ENCODE measurements at regions not wholly inside any gene's neighbourhood (a gene's known extent, or its start where the extent isn't known, plus 50 kb on each side); places are given as distances from the start of the nearest gene placed in this dataset.

DNA sequence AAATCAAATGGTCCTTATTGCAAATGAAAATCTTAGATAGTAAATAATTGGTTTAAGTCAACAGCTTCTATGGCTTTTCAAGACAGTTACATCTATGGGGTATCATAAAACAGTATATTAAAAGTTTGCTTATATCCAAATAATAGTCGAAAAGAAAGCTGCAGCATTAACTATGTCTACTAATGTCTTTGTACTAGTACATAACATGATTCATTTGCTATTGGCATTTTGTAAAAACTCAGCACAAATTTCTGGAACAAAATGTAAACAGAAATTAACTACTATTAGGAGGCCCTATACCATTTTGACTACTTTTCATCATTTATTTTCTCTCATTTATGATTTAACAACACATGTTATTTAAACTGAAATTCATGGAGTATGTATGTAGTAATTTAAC lies 1435.2 kb upstream of the PRR20A start:
- H3K9ac ChIP-seq (ENCODE audit: low read depth in 1 of 2, low read length in 2 of 2) = no peak overlapping the region
- H3K4me1 ChIP-seq (ENCODE audit: control insufficient read depth in 2 of 2, insufficient read depth in 2 of 2, low read length in 2 of 2) = no peaks in the 10 kb centered on the region
- no peaks in the 10 kb centered on the region for H3K27me3 ChIP-seq (ENCODE audit: control insufficient read depth in 2 of 2, insufficient read depth in 2 of 2, low read length in 2 of 2)
- no peaks in the 10 kb centered on the region for H3K9me3 ChIP-seq (ENCODE audit: control insufficient read depth in 2 of 2, low read length in 2 of 2)
- H3K36me3 ChIP-seq (ENCODE audit: control insufficient read depth in 2 of 2, insufficient read depth in 2 of 2, low read length in 2 of 2) = no peaks in the 10 kb centered on the region
- H3K4me3 ChIP-seq (ENCODE audit: low read length in 2 of 2) = no peak overlapping the region
- H3K27ac ChIP-seq (ENCODE audit: low read depth in 2 of 2, low read length in 2 of 2) = no peak overlapping the region

DNA sequence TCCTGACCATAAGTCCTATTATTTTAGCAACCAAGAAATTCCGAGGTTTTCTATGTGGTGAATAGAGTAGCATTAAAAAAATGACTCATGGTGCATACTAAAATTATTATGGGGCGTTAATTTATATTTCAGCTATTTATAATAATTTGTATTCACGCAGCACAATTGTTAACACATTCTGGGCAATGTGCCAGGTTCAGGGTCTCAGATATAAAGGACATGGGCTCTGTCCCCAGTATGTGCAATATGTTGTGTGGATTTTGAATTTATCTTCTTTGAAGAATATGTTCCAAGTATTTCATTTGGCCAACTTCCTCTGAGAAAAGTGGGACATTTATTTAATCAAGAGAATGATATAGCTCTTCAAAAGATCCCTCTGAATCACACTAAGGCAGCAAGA lies 1434.7 kb upstream of the PRR20A start:
- Histone ChIP-seq H3K4me1 (ENCODE audit: control insufficient read depth in 2 of 2, insufficient read depth in 2 of 2, low read length in 2 of 2) (no peaks in the 10 kb centered on the region), H3K9me3 (ENCODE audit: control insufficient read depth in 2 of 2, low read length in 2 of 2) (no peaks in the 10 kb centered on the region), H3K27me3 (ENCODE audit: control insufficient read depth in 2 of 2, insufficient read depth in 2 of 2, low read length in 2 of 2) (no peaks in the 10 kb centered on the region), H3K4me3 (ENCODE audit: low read length in 2 of 2) (no peak overlapping the region), H3K36me3 (ENCODE audit: control insufficient read depth in 2 of 2, insufficient read depth in 2 of 2, low read length in 2 of 2) (no peaks in the 10 kb centered on the region), H3K9ac (ENCODE audit: low read depth in 1 of 2, low read length in 2 of 2) (no peak overlapping the region), H3K27ac (ENCODE audit: low read depth in 2 of 2, low read length in 2 of 2) (no peak overlapping the region)

- Histone ChIP-seq H3K4me1 (ENCODE audit: control insufficient read depth in 2 of 2, insufficient read depth in 2 of 2, low read length in 2 of 2) (no peaks in the 10 kb centered on the region), H3K4me3 (ENCODE audit: low read length in 2 of 2) (no peak overlapping the region), H3K27me3 (ENCODE audit: control insufficient read depth in 2 of 2, insufficient read depth in 2 of 2, low read length in 2 of 2) (no peaks in the 10 kb centered on the region), H3K9ac (ENCODE audit: low read depth in 1 of 2, low read length in 2 of 2) (no peak overlapping the region), H3K36me3 (ENCODE audit: control insufficient read depth in 2 of 2, insufficient read depth in 2 of 2, low read length in 2 of 2) (no peaks in the 10 kb centered on the region), H3K27ac (ENCODE audit: low read depth in 2 of 2, low read length in 2 of 2) (no peak overlapping the region), H3K9me3 (ENCODE audit: control insufficient read depth in 2 of 2, low read length in 2 of 2) (no peaks in the 10 kb centered on the region)
Measured at GRCh38 chr13:55714120-55714519, 1426.6 kb upstream of the PRR20A start.

DNA sequence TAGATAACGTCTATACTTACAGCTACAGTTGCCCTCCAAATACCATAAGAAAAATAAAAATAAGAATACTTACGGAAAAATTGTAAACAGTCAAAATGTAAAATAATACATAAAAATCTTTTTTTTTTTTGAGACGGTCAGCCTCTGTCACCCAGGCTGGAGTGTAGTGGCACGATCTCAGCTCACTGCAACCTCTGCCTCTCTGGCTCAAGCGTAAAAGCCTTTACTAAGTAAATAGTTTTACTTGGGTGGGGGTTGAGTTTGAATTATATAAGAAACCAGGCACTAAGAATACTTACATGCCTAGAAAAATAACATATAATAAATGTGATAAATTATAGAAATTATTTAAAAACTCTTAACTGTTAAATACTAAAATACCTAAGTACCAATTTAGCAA lies 1413.0 kb upstream of the PRR20A start:
- H3K27me3 ChIP-seq (ENCODE audit: control insufficient read depth in 2 of 2, insufficient read depth in 2 of 2, low read length in 2 of 2) = no peaks in the 10 kb centered on the region
- H3K4me3 ChIP-seq (ENCODE audit: low read length in 2 of 2) = no peak overlapping the region
- no peak overlapping the region for H3K9ac ChIP-seq (ENCODE audit: low read depth in 1 of 2, low read length in 2 of 2)
- no peaks in the 10 kb centered on the region for H3K36me3 ChIP-seq (ENCODE audit: control insufficient read depth in 2 of 2, insufficient read depth in 2 of 2, low read length in 2 of 2)
- H3K9me3 ChIP-seq (ENCODE audit: control insufficient read depth in 2 of 2, low read length in 2 of 2) = no peaks in the 10 kb centered on the region
- no peaks in the 10 kb centered on the region for H3K4me1 ChIP-seq (ENCODE audit: control insufficient read depth in 2 of 2, insufficient read depth in 2 of 2, low read length in 2 of 2)
- H3K27ac ChIP-seq (ENCODE audit: low read depth in 2 of 2, low read length in 2 of 2) = no peak overlapping the region

DNA sequence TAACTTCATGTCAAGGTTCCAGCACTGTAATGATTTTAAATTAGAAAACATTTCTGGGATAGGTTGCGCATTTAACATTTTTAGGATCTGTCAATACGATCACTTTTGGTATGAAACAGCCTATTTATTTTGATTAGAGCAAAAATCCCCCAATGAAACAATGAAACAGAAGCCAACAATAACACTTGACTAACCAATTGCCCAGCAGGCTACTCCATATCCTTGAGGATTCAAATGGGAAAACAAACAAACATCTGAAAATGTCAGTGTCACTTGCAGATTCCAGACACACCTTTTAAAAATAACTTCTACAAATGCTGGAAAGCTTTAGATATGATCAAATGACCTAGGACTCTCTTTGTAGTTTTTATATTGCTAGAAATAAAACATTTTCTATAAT lies 1412.5 kb upstream of the PRR20A start:
- Histone ChIP-seq H3K27ac (ENCODE audit: low read depth in 2 of 2, low read length in 2 of 2) (no peak overlapping the region), H3K9ac (ENCODE audit: low read depth in 1 of 2, low read length in 2 of 2) (no peak overlapping the region), H3K4me3 (ENCODE audit: low read length in 2 of 2) (no peak overlapping the region)

DNA sequence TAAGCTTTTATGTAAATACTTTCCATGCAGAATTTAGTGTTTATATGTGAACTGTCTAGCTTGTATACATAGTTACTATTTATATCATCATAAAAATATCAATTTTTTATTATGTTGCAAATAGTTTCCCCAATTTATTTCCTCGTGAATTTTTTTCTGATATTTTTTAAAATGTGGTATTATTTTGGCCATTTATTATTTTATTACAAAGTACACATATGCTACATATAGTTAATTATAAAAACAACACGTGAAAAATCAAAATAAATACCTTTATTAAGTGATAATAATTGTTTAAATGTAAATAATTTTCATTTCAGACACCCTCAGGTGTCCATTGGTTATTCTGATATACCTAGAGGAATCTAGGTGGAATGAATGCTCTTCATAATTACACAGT lies 1394.9 kb upstream of the PRR20A start:
- no peak overlapping the region for H3K4me3 ChIP-seq (ENCODE audit: low read length in 2 of 2)
- peaks cover 0 to 4% of the 10 kb centered on the region in 2 donors for H3K9me3 ChIP-seq (ENCODE audit: control insufficient read depth in 2 of 2, low read length in 2 of 2)
- H3K36me3 ChIP-seq (ENCODE audit: control insufficient read depth in 2 of 2, insufficient read depth in 2 of 2, low read length in 2 of 2) = no peaks in the 10 kb centered on the region
- no peak overlapping the region for H3K9ac ChIP-seq (ENCODE audit: low read depth in 1 of 2, low read length in 2 of 2)
- no peaks in the 10 kb centered on the region for H3K27me3 ChIP-seq (ENCODE audit: control insufficient read depth in 2 of 2, insufficient read depth in 2 of 2, low read length in 2 of 2)
- no peak overlapping the region for H3K27ac ChIP-seq (ENCODE audit: low read depth in 2 of 2, low read length in 2 of 2)
- no peaks in the 10 kb centered on the region for H3K4me1 ChIP-seq (ENCODE audit: control insufficient read depth in 2 of 2, insufficient read depth in 2 of 2, low read length in 2 of 2)

More for the DNA sequence above, 1412.5 kb upstream of the PRR20A start:
- Histone ChIP-seq H3K36me3 (ENCODE audit: control insufficient read depth in 2 of 2, insufficient read depth in 2 of 2, low read length in 2 of 2) (no peaks in the 10 kb centered on the region), H3K9me3 (ENCODE audit: control insufficient read depth in 2 of 2, low read length in 2 of 2) (no peaks in the 10 kb centered on the region), H3K27me3 (ENCODE audit: control insufficient read depth in 2 of 2, insufficient read depth in 2 of 2, low read length in 2 of 2) (no peaks in the 10 kb centered on the region), H3K4me1 (ENCODE audit: control insufficient read depth in 2 of 2, insufficient read depth in 2 of 2, low read length in 2 of 2) (no peaks in the 10 kb centered on the region)

DNA sequence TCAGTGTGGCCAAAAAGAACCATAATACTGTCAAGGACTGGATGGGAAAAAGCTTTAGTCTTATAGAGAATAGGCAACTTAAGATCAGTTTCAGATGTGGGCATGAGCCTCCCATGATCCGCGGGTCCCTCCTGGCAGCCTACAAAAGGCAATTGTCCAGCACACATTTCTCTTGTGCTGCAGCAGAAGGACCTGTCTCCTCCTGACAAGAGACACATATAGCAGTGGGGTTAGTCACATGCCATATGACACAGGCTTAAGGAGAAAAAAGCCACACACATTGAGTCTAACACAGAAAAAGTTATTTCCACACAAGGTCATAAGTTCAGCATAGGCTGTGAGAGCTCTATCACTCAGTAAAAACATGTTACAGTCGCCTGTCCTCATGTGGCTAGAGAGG lies 1378.7 kb upstream of the PRR20A start:
- Histone ChIP-seq H3K9ac (ENCODE audit: low read depth in 1 of 2, low read length in 2 of 2) (no peak overlapping the region), H3K9me3 (ENCODE audit: control insufficient read depth in 2 of 2, low read length in 2 of 2) (peaks cover 0 to 3% of the 10 kb centered on the region in 2 donors)

GRCh38 chr13:55777612-55778011 lies 1363.1 kb upstream of the PRR20A start:
- H3K36me3 ChIP-seq (ENCODE audit: control insufficient read depth in 2 of 2, insufficient read depth in 2 of 2, low read length in 2 of 2) = no peaks in the 10 kb centered on the region
- H3K9me3 ChIP-seq (ENCODE audit: control insufficient read depth in 2 of 2, low read length in 2 of 2) = no peaks in the 10 kb centered on the region
- H3K27me3 ChIP-seq (ENCODE audit: control insufficient read depth in 2 of 2, insufficient read depth in 2 of 2, low read length in 2 of 2) = no peaks in the 10 kb centered on the region
- H3K27ac ChIP-seq (ENCODE audit: low read depth in 2 of 2, low read length in 2 of 2) = no peak overlapping the region
- no peak overlapping the region for H3K9ac ChIP-seq (ENCODE audit: low read depth in 1 of 2, low read length in 2 of 2)
- H3K4me3 ChIP-seq (ENCODE audit: low read length in 2 of 2) = no peak overlapping the region
- no peaks in the 10 kb centered on the region for H3K4me1 ChIP-seq (ENCODE audit: control insufficient read depth in 2 of 2, insufficient read depth in 2 of 2, low read length in 2 of 2)

More for the DNA sequence above, 1378.7 kb upstream of the PRR20A start:
- Histone ChIP-seq H3K36me3 (ENCODE audit: control insufficient read depth in 2 of 2, insufficient read depth in 2 of 2, low read length in 2 of 2) (no peaks in the 10 kb centered on the region), H3K4me3 (ENCODE audit: low read length in 2 of 2) (no peak overlapping the region), H3K4me1 (ENCODE audit: control insufficient read depth in 2 of 2, insufficient read depth in 2 of 2, low read length in 2 of 2) (no peaks in the 10 kb centered on the region), H3K27me3 (ENCODE audit: control insufficient read depth in 2 of 2, insufficient read depth in 2 of 2, low read length in 2 of 2) (no peaks in the 10 kb centered on the region), H3K27ac (ENCODE audit: low read depth in 2 of 2, low read length in 2 of 2) (no peak overlapping the region)

DNA sequence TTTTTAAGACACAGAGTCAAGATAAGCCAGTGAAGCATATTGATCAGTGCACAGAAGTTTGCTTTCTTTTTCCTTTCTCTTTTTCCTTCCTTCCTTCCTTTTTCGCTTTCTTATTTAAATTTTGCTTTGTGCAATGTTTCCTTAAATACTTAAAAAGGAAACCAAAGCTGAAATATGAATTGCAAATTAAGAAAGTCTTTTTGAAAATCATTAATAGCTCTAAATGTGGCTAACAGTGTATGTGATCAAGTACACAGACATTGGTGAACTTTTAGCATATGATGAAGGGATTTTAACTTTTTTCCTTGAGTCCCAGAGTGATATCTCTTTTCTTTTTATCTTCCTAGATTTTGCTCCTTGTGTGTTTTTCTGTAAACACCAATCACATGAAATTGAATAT lies 1356.9 kb upstream of the PRR20A start:
- Histone ChIP-seq H3K36me3 (ENCODE audit: control insufficient read depth in 2 of 2, insufficient read depth in 2 of 2, low read length in 2 of 2) (no peaks in the 10 kb centered on the region), H3K9ac (ENCODE audit: low read depth in 1 of 2, low read length in 2 of 2) (no peak overlapping the region), H3K9me3 (ENCODE audit: control insufficient read depth in 2 of 2, low read length in 2 of 2) (peaks cover 0 to 4% of the 10 kb centered on the region in 2 donors), H3K4me3 (ENCODE audit: low read length in 2 of 2) (no peak overlapping the region), H3K27ac (ENCODE audit: low read depth in 2 of 2, low read length in 2 of 2) (no peak overlapping the region), H3K4me1 (ENCODE audit: control insufficient read depth in 2 of 2, insufficient read depth in 2 of 2, low read length in 2 of 2) (no peaks in the 10 kb centered on the region), H3K27me3 (ENCODE audit: control insufficient read depth in 2 of 2, insufficient read depth in 2 of 2, low read length in 2 of 2) (no peaks in the 10 kb centered on the region)

GRCh38 chr13:55788548-55788947 lies 1352.2 kb upstream of the PRR20A start:
- H3K27ac ChIP-seq (ENCODE audit: low read depth in 2 of 2, low read length in 2 of 2) = no peak overlapping the region
- no peaks in the 10 kb centered on the region for H3K27me3 ChIP-seq (ENCODE audit: control insufficient read depth in 2 of 2, insufficient read depth in 2 of 2, low read length in 2 of 2)
- H3K9me3 ChIP-seq (ENCODE audit: control insufficient read depth in 2 of 2, low read length in 2 of 2) = peaks cover 0 to 4% of the 10 kb centered on the region in 2 donors
- no peaks in the 10 kb centered on the region for H3K4me1 ChIP-seq (ENCODE audit: control insufficient read depth in 2 of 2, insufficient read depth in 2 of 2, low read length in 2 of 2)
- H3K36me3 ChIP-seq (ENCODE audit: control insufficient read depth in 2 of 2, insufficient read depth in 2 of 2, low read length in 2 of 2) = no peaks in the 10 kb centered on the region
- H3K9ac ChIP-seq (ENCODE audit: low read depth in 1 of 2, low read length in 2 of 2) = no peak overlapping the region
- no peak overlapping the region for H3K4me3 ChIP-seq (ENCODE audit: low read length in 2 of 2)

GRCh38 chr13:55792544-55793193 lies 1348.0 kb upstream of the PRR20A start:
- no peak overlapping the region for H3K9ac ChIP-seq (ENCODE audit: low read depth in 1 of 2, low read length in 2 of 2)
- H3K27ac ChIP-seq (ENCODE audit: low read depth in 2 of 2, low read length in 2 of 2) = no peak overlapping the region
- H3K4me3 ChIP-seq (ENCODE audit: low read length in 2 of 2) = no peak overlapping the region
- H3K27me3 ChIP-seq (ENCODE audit: control insufficient read depth in 2 of 2, insufficient read depth in 2 of 2, low read length in 2 of 2) = no peaks in the 10 kb centered on the region
- no peaks in the 10 kb centered on the region for H3K4me1 ChIP-seq (ENCODE audit: control insufficient read depth in 2 of 2, insufficient read depth in 2 of 2, low read length in 2 of 2)
- H3K36me3 ChIP-seq (ENCODE audit: control insufficient read depth in 2 of 2, insufficient read depth in 2 of 2, low read length in 2 of 2) = no peaks in the 10 kb centered on the region
- peaks cover 0 to 4% of the 10 kb centered on the region in 2 donors for H3K9me3 ChIP-seq (ENCODE audit: control insufficient read depth in 2 of 2, low read length in 2 of 2)

All from mucosa of rectum (tissue), 2 donors.